ENCODE measurements at regions not wholly inside any gene's neighbourhood (a gene's known extent, or its start where the extent isn't known, plus 50 kb on each side); places are given as distances from the start of the nearest gene placed in this dataset.
"Not testable (repeated sequence)": the region's sequence is repeated elsewhere in the genome, so short reads cannot be mapped to it uniquely, and the experiment has no call there.

DNA sequence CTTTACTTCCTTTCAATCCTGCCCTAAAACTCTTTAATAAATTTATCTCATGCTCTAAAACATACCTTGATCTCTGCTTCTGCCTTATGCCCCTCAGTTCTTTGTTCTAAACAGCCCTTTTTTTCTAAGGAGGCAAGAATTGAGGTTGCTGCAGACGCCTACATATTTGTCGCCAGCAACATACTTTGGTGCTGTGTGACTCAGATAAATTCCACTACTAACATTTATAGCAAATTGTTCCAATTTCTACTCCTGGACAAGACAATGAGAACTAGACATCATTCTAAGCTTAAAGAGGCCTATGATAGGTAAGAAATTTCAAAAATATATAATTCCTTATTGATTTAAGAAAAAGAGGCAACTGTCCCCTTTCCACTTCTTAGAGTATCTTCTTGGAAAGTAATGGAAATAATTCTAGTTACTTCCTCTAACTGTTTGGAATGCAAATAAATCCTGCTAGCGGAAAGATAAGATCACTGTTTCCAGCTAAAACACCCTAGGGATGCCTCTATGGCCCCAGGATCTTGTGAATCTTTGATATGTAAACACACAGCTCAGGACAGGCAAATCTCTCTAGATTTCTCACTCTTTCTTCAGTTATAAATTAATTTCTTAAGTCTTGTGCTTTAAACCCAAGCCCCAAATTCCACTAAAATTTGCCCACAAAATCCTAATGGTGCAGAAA is 869.1 kb downstream of the KCNT2 start:
- no peak for DNase-seq

DNA sequence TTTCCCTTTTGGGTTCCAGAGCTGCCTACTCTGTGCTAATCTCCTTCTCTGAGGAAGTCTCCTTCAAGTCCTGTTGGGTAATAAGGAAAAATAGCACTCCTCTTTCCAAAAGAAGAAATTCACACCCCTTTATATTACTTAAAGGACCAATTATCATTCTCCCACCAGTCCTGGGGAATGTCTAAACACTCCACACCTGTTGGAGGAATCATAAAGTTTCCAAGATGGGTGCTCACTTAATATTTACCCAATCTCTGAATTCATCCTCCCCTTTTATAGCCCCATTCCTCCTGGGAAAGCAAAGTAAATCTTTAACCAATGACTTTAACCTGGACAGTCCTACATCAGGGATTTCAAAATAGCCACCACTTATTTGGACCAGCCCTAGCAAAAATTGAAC is 873.1 kb downstream of the KCNT2 start:
- DNase-seq: no peak

DNA sequence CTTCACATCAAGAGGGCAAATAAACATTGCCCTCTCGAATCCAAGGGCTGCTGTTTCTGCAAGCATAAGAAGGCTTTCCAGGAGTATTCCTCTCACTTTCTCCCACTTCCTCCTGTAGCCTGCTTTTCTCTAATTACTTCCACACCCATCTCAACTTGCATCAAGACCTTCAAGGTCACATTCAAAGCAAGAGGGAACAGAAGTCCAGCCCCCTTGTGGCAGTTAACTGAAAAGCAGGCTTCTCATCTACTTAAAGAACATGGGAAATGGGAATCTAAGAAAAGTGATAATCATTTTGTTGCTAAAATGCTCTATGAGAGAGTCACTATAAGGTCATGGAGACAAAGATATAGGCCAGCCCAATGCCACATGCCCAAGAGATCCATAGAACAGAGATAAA is 874.4 kb downstream of the KCNT2 start:
- DNase-seq: peak; percentile 16

DNA sequence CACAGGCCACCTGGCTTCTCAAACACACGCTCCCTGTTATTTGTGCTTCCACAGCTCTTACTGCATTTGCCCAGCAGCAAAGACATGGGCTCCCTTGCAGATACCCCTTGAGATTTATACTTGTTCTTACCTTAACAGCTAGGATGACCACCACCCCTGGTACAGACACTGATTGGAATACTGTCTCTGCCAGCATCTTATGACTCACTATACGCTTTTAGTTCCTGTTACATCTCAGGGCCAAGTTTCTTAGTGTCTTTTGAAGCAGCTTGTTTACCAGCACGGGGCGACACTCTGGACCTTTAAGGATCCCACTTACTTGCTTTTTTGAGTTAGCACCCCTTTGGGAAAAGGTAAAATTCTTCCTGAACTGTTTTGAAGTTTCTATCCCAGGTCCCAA is 874.8 kb downstream of the KCNT2 start:
- DNase-seq: no peak

DNA sequence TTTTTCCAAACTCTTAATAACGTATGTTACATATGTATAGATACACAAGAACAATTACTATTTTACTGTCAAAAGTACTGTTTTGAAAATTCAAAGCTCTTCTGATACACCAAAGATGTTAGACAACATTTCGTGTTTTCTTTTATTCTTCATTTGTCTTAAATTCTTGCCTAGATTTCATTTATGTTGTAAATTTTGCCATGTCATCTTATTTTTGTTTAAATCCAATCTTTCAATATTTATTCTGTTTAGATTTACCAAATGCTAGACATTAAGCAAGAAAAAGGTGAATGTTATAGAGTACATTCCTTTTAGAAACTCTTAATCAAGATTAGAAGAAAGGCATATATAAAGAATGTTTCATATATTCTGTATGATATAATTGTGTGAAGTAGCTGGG is 876.9 kb downstream of the KCNT2 start:
- DNase-seq: no peak

DNA sequence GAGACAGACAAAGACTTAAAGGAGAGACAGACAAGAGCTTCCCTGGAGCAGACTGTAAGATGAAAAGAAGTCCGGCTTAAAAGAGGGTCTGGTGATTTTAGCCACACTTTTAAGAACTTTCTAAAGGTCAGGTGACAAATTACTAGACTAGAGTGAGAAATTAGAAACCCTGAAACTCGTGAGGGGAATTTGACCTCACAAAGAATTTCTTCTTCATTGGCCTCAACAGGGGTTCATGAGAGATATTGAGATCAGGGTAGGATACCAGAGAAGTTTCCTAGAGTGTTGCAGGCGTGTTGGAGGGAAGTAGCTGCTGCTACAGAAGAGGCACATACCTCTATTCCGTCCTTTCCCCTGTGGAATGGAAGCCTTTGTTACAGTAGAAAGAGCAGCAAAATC is 884.4 kb downstream of the KCNT2 start:
- DNase-seq: no peak

DNA sequence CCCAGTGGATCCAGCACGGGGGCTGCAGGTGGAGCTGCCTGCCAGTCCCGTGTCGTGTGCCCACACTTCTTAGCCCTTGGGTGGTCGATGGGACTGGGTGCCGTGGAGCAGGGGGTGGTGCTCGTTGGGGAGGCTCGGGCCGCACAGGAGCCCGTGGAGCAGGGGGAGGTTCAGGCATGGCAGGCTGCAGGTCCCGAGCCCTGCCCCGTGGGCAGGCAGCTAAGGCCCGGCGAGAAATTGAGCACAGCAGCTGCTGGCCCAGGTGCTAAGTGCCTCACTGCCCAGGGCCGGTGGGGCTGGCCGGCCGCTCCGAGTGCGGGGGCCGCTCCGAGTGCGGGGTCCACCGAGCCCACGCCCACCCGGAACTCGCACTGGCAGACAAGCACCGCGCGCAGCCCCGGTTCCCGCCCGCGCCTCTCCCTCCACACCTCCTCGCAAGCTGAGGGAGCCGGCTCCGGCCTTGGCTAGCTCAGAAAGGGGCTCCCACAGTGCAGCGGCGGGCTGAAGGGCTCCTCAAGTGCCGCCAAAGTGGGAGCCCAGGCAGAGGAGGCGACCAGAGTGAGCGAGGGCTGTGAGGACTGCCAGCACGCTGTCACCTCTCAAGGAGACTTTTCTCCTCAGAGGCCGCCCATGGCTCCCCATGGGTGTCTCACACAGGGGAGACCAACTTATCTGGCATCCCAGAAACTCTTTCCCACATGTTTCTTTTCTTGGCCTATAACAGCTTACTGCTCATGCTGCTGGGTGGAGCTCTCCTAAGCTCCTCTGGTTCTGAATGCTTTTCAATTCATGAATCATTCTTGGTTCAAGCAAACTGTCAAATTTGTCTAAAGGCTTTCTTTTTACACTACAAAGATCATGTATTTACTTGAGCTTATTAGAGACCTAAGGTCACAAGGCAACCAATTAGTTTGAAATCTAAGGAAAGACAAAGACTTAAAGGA is 885.1 kb downstream of the KCNT2 start:
- not testable (repeated sequence) for DNase-seq

DNA sequence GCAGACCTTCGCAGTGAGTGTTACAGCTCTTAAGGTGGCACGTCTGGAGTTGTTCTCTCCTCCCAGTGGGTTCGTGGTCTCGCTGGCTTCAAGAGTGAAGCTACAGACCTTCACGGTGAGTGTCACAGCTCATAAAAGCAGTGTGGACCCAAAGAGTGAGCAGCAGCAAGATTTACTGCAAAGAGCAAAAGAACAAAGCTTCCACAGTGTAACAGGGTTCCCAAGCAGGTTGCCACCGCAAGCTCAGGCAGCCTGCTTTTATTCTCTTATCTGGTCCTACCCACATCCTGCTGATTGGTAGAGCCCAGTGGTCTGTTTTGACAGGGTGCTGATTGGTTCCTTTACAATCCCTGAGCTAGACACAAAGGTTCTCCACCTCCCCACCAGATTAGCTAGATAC is 886.1 kb downstream of the KCNT2 start:
- not testable (repeated sequence) for DNase-seq

DNA sequence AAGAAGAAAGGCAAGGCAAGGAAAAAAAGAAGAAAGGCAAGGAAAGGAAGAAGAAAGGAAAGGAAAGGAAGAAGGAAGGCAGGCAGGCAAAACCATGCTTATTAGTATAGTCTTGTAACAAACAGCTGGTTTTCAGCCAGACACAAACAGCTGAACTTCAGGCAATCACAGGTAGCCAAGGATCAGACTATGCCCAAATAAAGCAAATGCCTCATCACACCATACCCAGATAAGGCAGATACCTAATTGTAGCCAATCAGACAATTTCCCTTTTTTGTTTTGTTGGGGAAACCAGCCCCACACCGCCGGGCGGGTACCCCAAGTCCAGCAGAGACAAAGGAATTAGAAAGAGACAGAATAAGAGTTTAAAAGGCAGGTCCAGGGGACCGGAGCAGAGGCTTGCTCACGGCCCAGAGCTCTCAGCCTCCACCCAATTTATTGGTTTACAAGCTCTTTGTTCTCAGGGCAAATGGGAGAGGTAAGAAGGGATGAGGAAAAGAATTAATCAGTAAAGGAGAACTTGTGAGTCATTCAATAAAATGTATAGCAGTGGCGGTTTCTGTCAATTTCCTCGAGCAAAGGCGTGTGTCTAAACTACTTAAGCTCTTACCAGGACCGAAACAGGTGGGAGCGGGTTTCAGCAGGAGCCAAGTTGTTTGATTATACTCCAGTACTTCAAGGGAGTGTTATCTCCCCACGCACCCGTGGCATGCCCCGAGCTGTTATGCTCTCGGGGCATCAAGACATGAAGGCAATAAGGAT is 886.8 kb downstream of the KCNT2 start:
- DNase-seq: no peak

DNA sequence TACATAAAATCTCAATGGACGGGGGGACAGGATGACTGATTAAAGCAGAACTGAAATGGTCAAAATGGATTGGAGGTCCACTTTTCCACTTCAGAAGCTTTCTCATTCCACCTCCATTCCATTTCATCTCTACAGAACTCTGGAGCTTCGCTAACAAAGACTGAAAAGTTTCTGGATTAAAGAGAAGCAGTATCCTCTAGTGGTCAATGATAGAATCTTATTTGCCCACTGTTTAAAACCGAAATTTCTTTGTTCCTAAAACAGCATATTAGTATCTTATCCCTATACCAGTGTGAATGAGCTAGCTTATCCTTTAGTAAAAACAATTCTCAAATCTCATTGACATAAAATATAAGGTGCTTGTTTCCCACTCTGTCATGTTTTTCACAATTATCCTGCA is 890.6 kb downstream of the KCNT2 start:
- DNase-seq: peak; percentile 6

DNA sequence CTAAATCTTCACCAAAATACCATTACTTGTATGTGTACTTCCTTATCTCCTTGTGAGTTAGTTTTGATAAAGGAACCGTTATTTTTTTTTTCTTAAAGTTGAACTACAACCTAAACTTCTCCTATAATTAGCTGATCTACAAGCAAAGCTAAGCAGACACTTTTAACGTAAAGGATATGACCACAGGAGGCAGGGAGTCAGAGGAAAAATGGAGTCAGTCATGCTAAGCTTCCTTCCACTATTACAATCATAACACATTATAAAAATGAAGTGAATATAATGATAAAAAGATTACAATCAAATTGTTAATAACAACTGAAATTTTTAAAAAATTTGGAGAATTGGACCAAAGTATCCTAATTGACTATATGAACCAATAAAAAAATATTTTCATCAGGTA is 892.6 kb downstream of the KCNT2 start:
- no peak for DNase-seq

DNA sequence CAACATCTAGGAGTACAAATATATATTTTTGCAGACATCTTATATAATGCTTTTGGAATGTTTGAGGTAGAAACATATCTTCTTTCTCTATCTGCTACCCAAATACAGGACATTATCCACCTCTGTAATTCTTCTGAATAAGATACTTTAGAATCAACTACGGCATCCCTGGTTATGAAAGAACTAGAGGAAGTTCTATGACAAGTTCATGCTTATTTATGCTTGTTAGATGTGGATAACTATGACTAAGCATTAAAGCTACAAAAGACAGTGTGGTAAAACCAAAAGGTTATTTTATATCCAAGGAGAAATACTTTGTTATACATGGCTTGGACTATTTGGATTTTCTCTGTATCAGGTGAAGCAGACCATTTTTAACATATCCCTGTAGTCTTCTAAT is 894.0 kb downstream of the KCNT2 start:
- DNase-seq: no peak

DNA sequence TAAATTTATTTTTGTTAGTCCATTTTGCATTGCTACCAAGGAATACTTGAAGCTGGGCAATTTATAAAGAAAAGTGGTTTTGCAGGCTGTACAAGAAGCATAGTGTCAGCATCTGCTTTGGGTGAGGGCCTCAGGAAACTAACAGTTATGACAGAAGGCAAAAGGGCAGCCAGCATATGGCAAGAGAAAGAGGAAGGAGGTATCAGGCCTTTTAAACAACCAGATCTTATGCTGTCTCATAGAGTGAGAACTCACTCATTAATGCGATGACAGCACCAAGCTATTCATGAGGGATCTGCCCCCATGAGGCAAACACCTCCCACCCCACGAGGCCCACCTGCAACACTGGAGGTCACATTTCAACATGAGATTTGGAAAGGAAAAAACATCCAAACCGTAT is 898.4 kb downstream of the KCNT2 start:
- peak; percentile 77 for DNase-seq

DNA sequence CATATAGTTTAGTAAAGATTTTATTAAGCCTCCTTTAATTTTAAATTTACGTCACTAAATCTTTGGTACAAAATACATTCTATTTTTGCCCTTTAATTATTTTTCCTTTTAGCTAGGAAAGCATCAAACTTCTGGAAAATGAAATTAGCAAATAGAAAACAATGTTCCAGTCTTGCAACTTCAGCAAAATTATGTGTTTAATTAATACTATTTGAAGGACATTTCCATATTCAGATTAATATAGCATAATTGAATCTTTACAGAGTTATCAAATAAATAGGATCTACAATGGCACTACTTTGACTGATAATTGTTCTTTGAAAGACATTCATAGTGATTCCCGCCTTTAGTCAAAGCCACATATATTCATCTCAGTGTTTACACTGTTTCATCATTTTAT is 904.2 kb downstream of the KCNT2 start:
- no peak for DNase-seq

DNA sequence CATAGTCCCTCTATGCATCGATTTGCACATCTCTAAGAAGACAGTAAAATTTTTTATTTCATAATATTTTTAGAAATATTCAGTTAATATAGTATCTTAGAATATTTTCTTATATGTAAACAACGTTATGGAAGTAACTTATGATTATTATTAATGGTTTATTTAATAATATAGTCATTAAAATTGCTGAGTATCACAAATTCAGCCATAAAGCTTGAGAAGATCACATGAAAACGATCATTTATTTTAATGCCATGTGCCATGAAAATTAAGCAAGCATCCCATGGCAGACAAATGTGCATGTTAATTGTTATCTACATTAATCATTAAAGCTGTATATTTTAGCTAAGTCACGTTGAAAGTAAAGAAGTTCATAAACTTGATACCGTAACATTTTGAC is 907.1 kb downstream of the KCNT2 start:
- no peak for DNase-seq

DNA sequence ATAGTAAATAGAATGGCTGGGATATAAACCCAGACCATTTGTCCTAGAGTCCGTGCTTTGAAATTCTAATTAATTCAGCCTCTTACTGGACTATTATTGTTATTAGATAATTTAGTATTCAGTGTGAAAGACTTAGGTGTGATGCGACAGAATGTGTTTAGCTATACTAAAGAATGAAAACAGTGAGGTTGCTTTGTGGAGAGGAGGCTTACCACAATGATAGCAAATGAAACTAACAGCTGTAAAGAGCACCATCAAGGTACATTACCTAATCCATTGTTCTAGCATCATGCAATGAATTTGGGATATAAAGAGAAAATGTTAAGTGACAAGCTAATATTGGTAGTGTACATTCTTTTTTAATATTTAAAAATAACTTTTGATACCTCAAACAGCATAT is 911.1 kb downstream of the KCNT2 start:
- no peak for DNase-seq

DNA sequence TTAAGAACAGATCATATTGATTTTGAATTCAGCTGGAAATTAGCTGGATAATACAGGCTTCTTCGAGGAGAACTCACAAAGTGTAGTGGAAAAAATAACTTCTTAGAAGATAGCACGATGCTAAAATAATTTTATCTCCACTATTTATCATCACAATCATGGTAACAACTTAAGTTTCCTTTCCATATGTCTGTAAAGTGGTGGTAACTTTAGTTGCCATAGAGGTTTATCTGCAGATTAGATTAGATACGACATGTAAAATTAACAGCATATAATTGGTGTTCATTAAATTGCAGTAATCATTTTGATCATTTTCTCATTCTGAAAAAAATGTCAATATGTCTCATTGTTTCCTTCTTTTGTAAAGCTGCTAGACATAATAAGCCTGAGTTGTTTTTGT is 921.5 kb downstream of the KCNT2 start:
- DNase-seq: no peak

DNA sequence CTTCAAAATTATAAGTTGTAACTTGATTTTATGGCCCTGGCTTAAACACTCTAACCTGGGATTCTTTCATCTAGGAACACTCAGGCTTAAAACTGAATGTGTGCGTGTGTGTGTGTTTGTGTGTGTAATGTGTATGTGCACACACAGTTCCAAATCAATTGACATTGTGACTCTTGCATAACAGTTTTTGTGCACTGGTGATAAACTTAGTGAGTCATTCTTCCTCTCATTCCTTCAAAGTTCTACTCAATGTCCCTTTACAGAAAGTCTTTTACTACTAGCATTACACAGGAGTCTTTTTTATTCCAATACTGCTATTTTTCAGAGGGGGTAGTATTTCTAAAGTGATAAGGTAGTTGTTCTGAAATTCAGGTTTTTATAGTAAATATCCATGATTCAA is 943.6 kb downstream of the KCNT2 start:
- no peak for DNase-seq

DNA sequence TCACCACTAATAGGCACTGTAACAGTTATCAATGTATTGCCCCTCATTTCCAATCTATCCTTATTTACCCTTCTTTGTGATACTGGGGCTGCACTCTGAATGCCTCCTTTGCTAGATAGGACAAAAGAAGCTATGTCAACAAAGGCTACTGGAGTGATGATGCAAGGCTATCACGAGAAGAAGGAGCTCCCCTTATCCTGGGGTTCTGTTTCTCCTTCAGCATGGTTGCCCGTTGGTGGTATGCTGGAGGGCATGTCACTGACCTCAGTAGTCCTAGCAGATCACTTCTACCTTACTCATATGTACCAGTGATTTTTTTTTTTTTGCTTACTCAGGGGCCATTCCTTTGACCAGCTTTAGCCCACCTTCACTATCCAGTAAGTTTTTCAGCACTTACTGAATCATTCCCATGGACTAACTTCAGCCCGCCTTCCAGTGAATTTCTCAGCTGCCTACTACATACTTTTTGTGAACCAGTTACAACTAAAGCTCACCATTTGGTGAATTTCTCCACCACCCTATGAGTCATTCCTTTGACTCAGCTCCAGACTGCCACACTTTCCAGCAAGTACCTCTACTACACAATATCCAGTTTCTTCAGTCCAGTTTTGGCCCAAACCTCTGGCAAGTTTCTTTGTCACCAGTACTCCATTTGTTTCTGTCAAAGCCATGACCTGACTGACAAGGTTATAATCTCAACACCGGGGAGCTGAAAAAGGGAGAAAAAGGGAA is 944.5 kb downstream of the KCNT2 start:
- no peak for DNase-seq

DNA sequence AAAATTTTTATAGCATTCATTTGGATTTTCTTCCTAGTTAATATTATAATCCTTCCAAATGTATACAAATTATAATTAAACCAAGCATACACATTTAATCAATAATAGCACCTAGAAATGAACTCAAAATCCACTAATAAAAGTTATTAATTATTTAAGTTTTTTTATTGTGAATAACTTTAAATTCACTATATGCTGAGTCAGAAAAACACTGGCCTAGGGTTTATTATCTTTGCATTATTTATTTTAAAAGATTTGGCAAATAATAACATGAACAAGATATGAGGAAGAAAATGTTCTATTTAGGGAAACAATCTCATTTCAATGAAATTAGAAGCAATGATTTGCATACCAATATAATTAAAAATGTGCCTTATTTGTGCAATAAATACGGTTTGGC is 951.5 kb downstream of the KCNT2 start:
- DNase-seq: no peak

DNA sequence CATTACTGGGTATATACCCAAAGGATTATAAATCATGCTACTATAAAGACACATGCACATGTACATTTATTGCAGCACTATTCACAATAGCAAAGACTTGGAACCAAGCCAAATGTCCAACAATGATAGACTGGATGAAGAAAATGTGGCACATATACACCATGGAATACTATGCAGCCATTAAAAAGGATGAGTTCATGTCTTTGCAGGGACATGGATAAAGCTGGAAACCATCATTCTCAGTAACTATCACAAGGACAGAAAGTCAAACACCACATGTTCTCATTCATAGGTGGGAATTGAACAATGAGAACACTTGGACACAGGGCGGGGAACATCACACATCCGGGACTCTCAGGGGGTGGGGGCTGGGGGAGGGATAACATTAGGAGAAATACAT is 959.4 kb downstream of the KCNT2 start:
- not testable (repeated sequence) for DNase-seq

DNA sequence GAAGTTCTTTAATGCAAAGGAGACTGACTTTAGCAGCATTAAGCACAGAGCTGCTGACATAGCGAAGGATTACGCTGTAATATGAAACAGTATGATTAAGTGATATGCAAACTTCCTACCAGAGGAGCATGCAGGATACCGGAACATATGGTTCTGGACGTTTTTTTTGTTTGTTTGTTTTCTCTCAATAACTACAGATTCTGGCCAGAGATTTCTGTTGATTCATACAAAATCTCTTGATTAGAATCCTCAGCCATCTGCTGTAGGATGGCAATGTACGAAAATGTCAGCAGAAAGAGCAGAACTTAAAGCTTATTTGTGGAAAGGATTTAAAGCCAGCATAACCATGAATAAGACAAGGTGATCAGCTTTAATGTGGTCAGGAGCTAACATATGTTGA is 970.7 kb downstream of the KCNT2 start:
- peak; percentile 60 for DNase-seq

DNA sequence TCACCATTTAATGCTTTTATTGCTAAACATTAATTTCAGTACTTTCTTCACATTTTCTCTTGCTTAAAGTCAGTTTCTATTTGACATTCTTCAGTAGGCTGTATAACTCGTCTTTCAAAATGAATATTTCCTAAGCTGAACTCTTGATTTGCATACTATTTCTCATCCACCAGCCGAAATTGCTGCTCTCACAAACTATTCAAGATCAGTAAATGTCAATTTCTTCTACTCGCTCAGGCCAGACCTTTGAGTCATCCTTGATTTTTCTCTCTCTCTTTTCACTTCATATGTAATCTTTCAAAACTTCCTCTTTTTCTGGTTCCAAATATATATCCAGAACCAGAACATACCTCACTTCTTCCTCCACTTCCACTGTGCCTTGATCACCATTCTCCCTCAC is 990.0 kb downstream of the KCNT2 start:
- DNase-seq: no peak

Data from NCI-H2171 treated with DMSO at 0.1 percent for 48 hours (cell line).